Sigmoid colon (tissue), 4 donors: ENCODE measurements at regions not wholly inside any gene's neighbourhood (a gene's known extent, or its start where the extent isn't known, plus 50 kb on each side); places are given as distances from the start of the nearest gene placed in this dataset.

Experiments
- POLR2A ChIP-seq, 2 donors: fragments of 450-650 bp; IDR thresholded peaks; one replicate each; pipeline ENCODE4 v1.6.1; 2016; ENCODE audit warnings: antibody characterized with exemption in 2 of 2, mild to moderate bottlenecking in 2 of 2, moderate library complexity in 2 of 2
- POLR2AphosphoS5 ChIP-seq, 4 donors: sonication (generic); formaldehyde crosslinking; IDR thresholded peaks; one replicate each; pipeline ENCODE4 v1.6.1; 2017; ENCODE audit warnings: antibody characterized with exemption in 4 of 4
- TF ChIP-seq, protein P1 (sequence below), 4 experiments: fragments of 450-650 bp in 3 of 4; fragments of 200-600 bp in 1 of 4; IDR thresholded peaks; one replicate each; pipeline ENCODE4 v1.5.1; 2016 to 2019; ENCODE audit warnings: antibody characterized with exemption in 4 of 4, mild to moderate bottlenecking in 3 of 4, moderate library complexity in 2 of 4

DNA sequence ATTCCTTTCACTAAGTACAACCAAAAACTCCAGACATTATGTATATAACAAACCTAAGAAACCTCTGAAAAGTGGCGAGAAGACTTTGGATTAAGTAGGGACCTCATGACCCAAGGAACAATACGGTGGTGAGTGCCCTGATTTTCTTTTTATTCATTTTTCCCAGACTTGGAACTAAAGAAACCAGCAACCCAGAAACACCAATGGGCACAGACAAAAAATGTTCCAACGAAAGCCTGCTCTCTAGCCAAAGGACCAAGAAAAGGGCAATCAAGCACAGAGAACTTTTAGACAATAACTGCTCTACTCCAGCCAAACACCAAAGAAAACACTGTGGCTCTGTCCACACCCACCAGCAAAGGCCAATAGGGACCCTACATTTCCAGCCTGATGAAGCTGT is 66.2 kb upstream of the SSBP2 start:
- TF ChIP-seq, protein P1, sequence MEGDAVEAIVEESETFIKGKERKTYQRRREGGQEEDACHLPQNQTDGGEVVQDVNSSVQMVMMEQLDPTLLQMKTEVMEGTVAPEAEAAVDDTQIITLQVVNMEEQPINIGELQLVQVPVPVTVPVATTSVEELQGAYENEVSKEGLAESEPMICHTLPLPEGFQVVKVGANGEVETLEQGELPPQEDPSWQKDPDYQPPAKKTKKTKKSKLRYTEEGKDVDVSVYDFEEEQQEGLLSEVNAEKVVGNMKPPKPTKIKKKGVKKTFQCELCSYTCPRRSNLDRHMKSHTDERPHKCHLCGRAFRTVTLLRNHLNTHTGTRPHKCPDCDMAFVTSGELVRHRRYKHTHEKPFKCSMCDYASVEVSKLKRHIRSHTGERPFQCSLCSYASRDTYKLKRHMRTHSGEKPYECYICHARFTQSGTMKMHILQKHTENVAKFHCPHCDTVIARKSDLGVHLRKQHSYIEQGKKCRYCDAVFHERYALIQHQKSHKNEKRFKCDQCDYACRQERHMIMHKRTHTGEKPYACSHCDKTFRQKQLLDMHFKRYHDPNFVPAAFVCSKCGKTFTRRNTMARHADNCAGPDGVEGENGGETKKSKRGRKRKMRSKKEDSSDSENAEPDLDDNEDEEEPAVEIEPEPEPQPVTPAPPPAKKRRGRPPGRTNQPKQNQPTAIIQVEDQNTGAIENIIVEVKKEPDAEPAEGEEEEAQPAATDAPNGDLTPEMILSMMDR (IDR thresholded peaks at IDR 0.05) = no peak
- TF ChIP-seq POLR2AphosphoS5 (IDR thresholded peaks at IDR 0.05) (no peak), POLR2A (IDR thresholded peaks at IDR 0.05) (no peak)
